ENCODE measurements at regions not wholly inside any gene's neighbourhood (a gene's known extent, or its start where the extent isn't known, plus 50 kb on each side); places are given as distances from the start of the nearest gene placed in this dataset.

- Histone ChIP-seq H3K4me1 (replicated peaks in 1 of 2) (peaks cover 7 to 8% of the 10 kb centered on the region in 2 donors), H3K27ac (no peak overlapping the region), H3K4me3 (no peak overlapping the region)
- in situ Hi-C loops (cut with MboI; ENCODE audit: low pct_unique_long_range_greater_than_20kb in 2 of 9, low sequenced_read_pairs in 9 of 9, unreplicated experiment in 9 of 9) = no loop called here
- WGBS, 10 experiments = 49 to 100% (median 75%) methylated on average over 1 to 2 of the region's 2 CpGs; no CpG with 5 or more reads in 5 of the 10 experiments
- no peak for ATAC-seq (replicated peaks in 6 of 8)
Observed at GRCh38 chrX:139079789-139080188, 368.3 kb upstream of the FGF13 start.

- H3K4me3 ChIP-seq = no peak overlapping the region
- no peak overlapping the region for H3K27ac ChIP-seq
- WGBS, 10 experiments = 11 to 83% (median 37%) methylated on average over 1 to 8 of the region's 8 CpGs; no CpG with 5 or more reads in 3 of the 10 experiments
- H3K4me1 ChIP-seq (replicated peaks in 1 of 2) = peaks cover 7 to 8% of the 10 kb centered on the region in 2 donors
- peak in 3 of 8 experiments; percentile 30 to 49 (median 41) for ATAC-seq (replicated peaks in 6 of 8)
- in situ Hi-C loops (cut with MboI; ENCODE audit: low pct_unique_long_range_greater_than_20kb in 2 of 9, low sequenced_read_pairs in 9 of 9, unreplicated experiment in 9 of 9) = no loop called here
Observed at GRCh38 chrX:139078761-139079280, 367.3 kb upstream of the FGF13 start.

GRCh38 chrX:139078342-139078741, 366.8 kb upstream of the FGF13 start:
- peaks cover 7 to 8% of the 10 kb centered on the region in 2 donors for H3K4me1 ChIP-seq (replicated peaks in 1 of 2)
- WGBS, 10 experiments = 0 to 13% (median 0%) methylated on average over 1 of the region's 1 CpG; no CpG with 5 or more reads in 5 of the 10 experiments
- H3K27ac ChIP-seq = no peak overlapping the region
- no peak overlapping the region for H3K4me3 ChIP-seq
- peak in 3 of 8 experiments; percentile 6 to 47 (median 31) for ATAC-seq (replicated peaks in 6 of 8)
- in situ Hi-C loops (cut with MboI; ENCODE audit: low pct_unique_long_range_greater_than_20kb in 2 of 9, low sequenced_read_pairs in 9 of 9, unreplicated experiment in 9 of 9) = no loop called here

GRCh38 chrX:139077281-139078250, 366.0 kb upstream of the FGF13 start:
- WGBS, 10 experiments = 0 to 86% (median 20%) methylated on average over 1 to 5 of the region's 5 CpGs; no CpG with 5 or more reads in 3 of the 10 experiments
- peaks cover 7 to 8% of the 10 kb centered on the region in 2 donors for H3K4me1 ChIP-seq (replicated peaks in 1 of 2)
- H3K27ac ChIP-seq = no peak overlapping the region
- H3K4me3 ChIP-seq = no peak overlapping the region
- ATAC-seq (replicated peaks in 6 of 8) = peak in 3 of 8 experiments; percentile 58 to 92 (median 91)
- in situ Hi-C loops (cut with MboI; ENCODE audit: low pct_unique_long_range_greater_than_20kb in 2 of 9, low sequenced_read_pairs in 9 of 9, unreplicated experiment in 9 of 9) = no loop called here

- Histone ChIP-seq H3K4me3 (no peak overlapping the region), H3K4me1 (replicated peaks in 1 of 2) (no peaks in the 10 kb centered on the region), H3K27ac (no peak overlapping the region)
- no peak for ATAC-seq (replicated peaks in 6 of 8)
- in situ Hi-C loops (cut with MboI; ENCODE audit: low pct_unique_long_range_greater_than_20kb in 2 of 9, low sequenced_read_pairs in 9 of 9, unreplicated experiment in 9 of 9) = no loop called here
- WGBS, 10 experiments = 11 to 88% (median 42%) methylated on average over 1 to 2 of the region's 2 CpGs; no CpG with 5 or more reads in 4 of the 10 experiments
Observed at GRCh38 chrX:139063364-139063763, 351.8 kb upstream of the FGF13 start.

- WGBS, 10 experiments = 14 to 67% (median 34%) methylated on average over 1 to 4 of the region's 4 CpGs; no CpG with 5 or more reads in 5 of the 10 experiments
- Histone ChIP-seq H3K4me3 (no peak overlapping the region), H3K27ac (no peak overlapping the region), H3K4me1 (replicated peaks in 1 of 2) (no peaks in the 10 kb centered on the region)
- no peak for ATAC-seq (replicated peaks in 6 of 8)
- in situ Hi-C loops (cut with MboI; ENCODE audit: low pct_unique_long_range_greater_than_20kb in 2 of 9, low sequenced_read_pairs in 9 of 9, unreplicated experiment in 9 of 9) = no loop called here
Observed at GRCh38 chrX:139058831-139059495, 347.4 kb upstream of the FGF13 start.

GRCh38 chrX:139052461-139052860, 340.9 kb upstream of the FGF13 start:
- Histone ChIP-seq H3K4me3 (no peak overlapping the region), H3K27ac (no peak overlapping the region), H3K4me1 (replicated peaks in 1 of 2) (no peaks in the 10 kb centered on the region)
- WGBS, 10 experiments = 7 to 90% (median 55%) methylated on average over 1 to 3 of the region's 3 CpGs; no CpG with 5 or more reads in 3 of the 10 experiments
- ATAC-seq (replicated peaks in 6 of 8) = no peak
- in situ Hi-C loops (cut with MboI; ENCODE audit: low pct_unique_long_range_greater_than_20kb in 2 of 9, low sequenced_read_pairs in 9 of 9, unreplicated experiment in 9 of 9) = no loop called here

GRCh38 chrX:139049465-139049864, 337.9 kb upstream of the FGF13 start:
- H3K4me3 ChIP-seq = no peak overlapping the region
- in situ Hi-C loops (cut with MboI; ENCODE audit: low pct_unique_long_range_greater_than_20kb in 2 of 9, low sequenced_read_pairs in 9 of 9, unreplicated experiment in 9 of 9) = no loop called here
- WGBS, 10 experiments = 0 to 38% (median 0%) methylated on average over 1 of the region's 1 CpG; no CpG with 5 or more reads in 6 of the 10 experiments
- H3K4me1 ChIP-seq (replicated peaks in 1 of 2) = no peaks in the 10 kb centered on the region
- H3K27ac ChIP-seq = no peak overlapping the region
- peak in 2 of 8 experiments; percentile 74 to 92 for ATAC-seq (replicated peaks in 6 of 8)

GRCh38 chrX:139044680-139045079, 333.2 kb upstream of the FGF13 start:
- Histone ChIP-seq H3K4me1 (replicated peaks in 1 of 2) (no peaks in the 10 kb centered on the region), H3K27ac (no peak overlapping the region), H3K4me3 (no peak overlapping the region)
- ATAC-seq (replicated peaks in 6 of 8) = no peak
- in situ Hi-C loops (cut with MboI; ENCODE audit: low pct_unique_long_range_greater_than_20kb in 2 of 9, low sequenced_read_pairs in 9 of 9, unreplicated experiment in 9 of 9) = no loop called here
- 10 to 100% (median 27%) methylated on average over 1 to 3 of the region's 6 CpGs; no CpG with 5 or more reads in 7 of the 10 experiments for WGBS, 10 experiments

GRCh38 chrX:139039041-139039440, 327.5 kb upstream of the FGF13 start:
- no peak overlapping the region for H3K27ac ChIP-seq
- H3K4me1 ChIP-seq (replicated peaks in 1 of 2) = no peaks in the 10 kb centered on the region
- H3K4me3 ChIP-seq = no peak overlapping the region
- ATAC-seq (replicated peaks in 6 of 8) = no peak
- in situ Hi-C loops (cut with MboI; ENCODE audit: low pct_unique_long_range_greater_than_20kb in 2 of 9, low sequenced_read_pairs in 9 of 9, unreplicated experiment in 9 of 9) = no loop called here

GRCh38 chrX:139026811-139027210, 315.3 kb upstream of the FGF13 start:
- Histone ChIP-seq H3K4me1 (replicated peaks in 1 of 2) (no peaks in the 10 kb centered on the region), H3K27ac (no peak overlapping the region), H3K4me3 (no peak overlapping the region)
- WGBS, 10 experiments = no CpG with 5 or more reads among the region's 1 CpG
- in situ Hi-C loops (cut with MboI; ENCODE audit: low pct_unique_long_range_greater_than_20kb in 2 of 9, low sequenced_read_pairs in 9 of 9, unreplicated experiment in 9 of 9) = no loop called here
- ATAC-seq (replicated peaks in 6 of 8) = peak in 1 of 8 experiments; percentile 57

GRCh38 chrX:139026406-139026805, 314.9 kb upstream of the FGF13 start:
- no peak for ATAC-seq (replicated peaks in 6 of 8)
- no peaks in the 10 kb centered on the region for H3K4me1 ChIP-seq (replicated peaks in 1 of 2)
- H3K27ac ChIP-seq = no peak overlapping the region
- no CpG with 5 or more reads among the region's 2 CpGs for WGBS, 10 experiments
- H3K4me3 ChIP-seq = no peak overlapping the region
- in situ Hi-C loops (cut with MboI; ENCODE audit: low pct_unique_long_range_greater_than_20kb in 2 of 9, low sequenced_read_pairs in 9 of 9, unreplicated experiment in 9 of 9) = no loop called here

- in situ Hi-C loops (cut with MboI; ENCODE audit: low pct_unique_long_range_greater_than_20kb in 2 of 9, low sequenced_read_pairs in 9 of 9, unreplicated experiment in 9 of 9) = no loop called here
- ATAC-seq (replicated peaks in 6 of 8) = peak in 2 of 8 experiments; percentile 39 to 85
Observed at GRCh38 chrX:139025816-139026215, 314.3 kb upstream of the FGF13 start.

More at GRCh38 chrX:139025816-139026215, 314.3 kb upstream of the FGF13 start:
- H3K27ac ChIP-seq = no peak overlapping the region
- no peak overlapping the region for H3K4me3 ChIP-seq
- no peaks in the 10 kb centered on the region for H3K4me1 ChIP-seq (replicated peaks in 1 of 2)

Measured in motor neuron (in vitro differentiated cells).